PC-3 (cell line): ENCODE measurements at regions not wholly inside any gene's neighbourhood (a gene's known extent, or its start where the extent isn't known, plus 50 kb on each side); places are given as distances from the start of the nearest gene placed in this dataset.

Experiments
- ATAC-seq: fragments of 200-7000 bp; cut with Tn5 transposase; 2 replicates; pipeline ENCODE4 v1.9.1; 2020; ENCODE audit warnings: mild to moderate bottlenecking, moderate library complexity
- BruUV-seq: library from RNA; stranded (reverse); fragments of 400-500 nt; replicated peaks from 2 replicates; lab custom pipeline; 2021; lab: Mats Ljungman, UMichigan
- CTCF ChIA-PET: fragments of 300-600 bp; sonication (Branson Sonifier 250); formaldehyde crosslinking; loops from one replicate; lab custom pipeline; 2022; ENCODE audit warnings: antibody characterized with exemption; lab: Charles Lee
- POLR2A ChIA-PET: fragments of 300-600 bp; sonication (Branson Sonifier 250); formaldehyde crosslinking; loops from one replicate; lab custom pipeline; 2022; ENCODE audit warnings: antibody characterized with exemption; ENCODE audit not compliant: unreplicated experiment; lab: Charles Lee
- DNase-seq: peaks from one replicate; pipeline ENCODE4 v3.0.0-alpha.2; 2015
- H2AFZ ChIP-seq: fragments of 300-600 bp; sonication (generic); 2 replicates; pipeline ENCODE4 v1.6.0; 2016; ENCODE audit warnings: antibody characterized with exemption, low read length
- H3F3A ChIP-seq: fragments of 300-600 bp; sonication (generic); one replicate; pipeline ENCODE4 v1.6.0; 2017; ENCODE audit warnings: antibody characterized with exemption, low read length, control low read depth, mild to moderate bottlenecking; ENCODE audit not compliant: unreplicated experiment
- H3K27ac ChIP-seq: fragments of 300-600 bp; sonication (generic); 2 replicates; pipeline ENCODE4 v1.5.1; 2016; ENCODE audit warnings: mild to moderate bottlenecking, low read length
- H3K27me3 ChIP-seq: fragments of 300-600 bp; sonication (generic); 2 replicates; pipeline ENCODE4 v1.6.1; 2016; ENCODE audit warnings: low read length, mixed read lengths
- H3K36me3 ChIP-seq: fragments of 300-600 bp; sonication (generic); 2 replicates; pipeline ENCODE4 v1.6.1; 2016; ENCODE audit warnings: low read depth, mixed run types, low read length, mixed read lengths
- H3K4me1 ChIP-seq: fragments of 300-600 bp; sonication (generic); 2 replicates; pipeline ENCODE4 v1.5.1; 2016; ENCODE audit warnings: low read length; ENCODE audit not compliant: insufficient read depth
- H3K4me2 ChIP-seq: fragments of 300-600 bp; sonication (generic); 2 replicates; pipeline ENCODE4 v1.6.0; 2016; ENCODE audit warnings: low read length
- H3K4me3 ChIP-seq: fragments of 300-600 bp; sonication (generic); 2 replicates; pipeline ENCODE4 v1.5.1; 2016; ENCODE audit warnings: mild to moderate bottlenecking, low read length, mixed read lengths
- H3K79me2 ChIP-seq: fragments of 300-600 bp; sonication (generic); 2 replicates; pipeline ENCODE4 v1.6.1; 2017; ENCODE audit warnings: low read length, mixed read lengths
- H3K9ac ChIP-seq: fragments of 300-600 bp; sonication (generic); 2 replicates; pipeline ENCODE4 v1.6.0; 2016; ENCODE audit warnings: mild to moderate bottlenecking, low read length
- H3K9me2 ChIP-seq: fragments of 300-600 bp; sonication (generic); replicated peaks from 2 replicates; pipeline ENCODE4 v1.6.1; 2016; ENCODE audit warnings: mixed run types, low read length, mixed read lengths
- H3K9me3 ChIP-seq: fragments of 300-600 bp; sonication (generic); 2 replicates; pipeline ENCODE4 v1.6.1; 2016; ENCODE audit warnings: low read length, mixed read lengths
- H4K20me1 ChIP-seq: fragments of 300-600 bp; sonication (generic); 2 replicates; pipeline ENCODE4 v1.6.1; 2016; ENCODE audit warnings: low read length, mixed read lengths
- CTCF ChIP-seq: fragments of 300-600 bp; sonication (generic); conservative IDR thresholded peaks from 2 replicates; pipeline ENCODE4 v1.5.1; 2017; ENCODE audit warnings: antibody characterized with exemption, low read depth, mild to moderate bottlenecking, low read length
- EZH2 ChIP-seq: fragments of 300-600 bp; sonication (generic); IDR thresholded peaks from one replicate; pipeline ENCODE4 v1.6.1; 2017; ENCODE audit warnings: antibody characterized with exemption, mild to moderate bottlenecking, low read length; ENCODE audit not compliant: unreplicated experiment
- EZH2phosphoT487 ChIP-seq: fragments of 300-600 bp; sonication (generic); IDR thresholded peaks from 2 replicates; pipeline ENCODE4 v1.6.1; 2018; ENCODE audit warnings: mild to moderate bottlenecking, antibody characterized with exemption, low read length, borderline replicate concordance
- intact Hi-C: fragments of 100-400 bp; cut with micrococcal nuclease; formaldehyde crosslinking; loops from 2 replicates; pipeline ENCODE4 v1.9.0; 2023

DNA sequence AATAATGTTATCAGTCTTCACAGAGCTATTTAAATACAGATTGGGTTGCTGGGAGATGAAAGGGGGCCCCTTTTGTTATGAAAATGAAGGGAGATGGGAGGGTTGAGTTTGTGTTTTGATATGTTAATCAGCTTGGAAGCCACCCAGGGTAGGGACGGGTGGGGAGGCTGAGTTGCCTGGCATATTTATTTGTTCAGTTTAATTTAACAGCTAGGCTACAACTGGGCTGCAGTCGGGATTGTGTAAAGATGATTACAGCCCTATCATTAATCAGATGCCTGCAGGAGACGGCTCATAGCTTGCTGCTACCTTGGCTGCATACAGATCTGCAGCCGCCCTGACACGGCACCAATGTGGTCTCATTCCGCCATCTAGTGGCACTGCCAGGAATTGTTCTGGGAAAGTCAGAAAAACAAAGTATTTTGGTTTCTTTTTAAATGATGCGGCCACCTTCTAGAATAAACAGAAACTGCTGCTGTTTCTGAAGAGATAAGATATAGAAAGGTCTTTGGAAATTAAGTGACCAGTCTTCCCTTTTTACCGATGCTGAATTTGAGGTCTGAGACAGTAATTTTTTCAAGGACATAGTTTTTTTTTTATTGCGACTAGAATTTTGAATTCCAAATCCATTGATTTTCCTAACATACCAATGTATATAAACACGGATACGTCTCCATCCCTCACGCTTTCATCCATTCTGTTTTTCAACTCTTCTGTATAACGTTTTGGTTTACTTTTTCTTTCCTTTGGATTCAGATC lies 458.0 kb upstream of the ASIC2 start:
- H3F3A ChIP-seq, result no peaks in the 10 kb centered on the region
- intact Hi-C loops, result loop anchor here (10.0 kb wide), 1 partner anchor 1286 kb away; no protein-coding TSS in a partner anchor
- peak overlapping the region; percentile 61 for H3K4me3 ChIP-seq
- peak overlapping the region; percentile 86 for H3K4me2 ChIP-seq
- H4K20me1 ChIP-seq, result no peaks in the 10 kb centered on the region
- no TSS peak for BruUV-seq
- peak overlapping the region; percentile 77 for H2AFZ ChIP-seq
- no peaks in the 10 kb centered on the region for H3K9me3 ChIP-seq
- H3K79me2 ChIP-seq, result no peaks in the 10 kb centered on the region
- CTCF ChIA-PET, result interaction anchor here (1.1 kb wide), 1 partner anchor 842 kb away, joined by 3 read pairs; no protein-coding TSS in a partner anchor
- peak; percentile 66 for DNase-seq
- no peaks in the 10 kb centered on the region for H3K9me2 ChIP-seq
- TF ChIP-seq EZH2, result no peak
- peak; percentile 76 for TF ChIP-seq CTCF
- no peak for TF ChIP-seq EZH2phosphoT487
- peaks cover 4% of the 10 kb centered on the region; the same call in 1 of the 2 replicates for H3K4me1 ChIP-seq
- no peak overlapping the region for H3K9ac ChIP-seq
- H3K27me3 ChIP-seq, result no peaks in the 10 kb centered on the region
- no peak overlapping the region for H3K27ac ChIP-seq
- H3K36me3 ChIP-seq, result no peaks in the 10 kb centered on the region
- POLR2A ChIA-PET, result no interaction called here
- peak; percentile 77 for ATAC-seq

GRCh38 chr17:33751702-33752065 lies 458.6 kb upstream of the ASIC2 start:
- TF ChIP-seq EZH2phosphoT487 (no peak), CTCF (no peak), EZH2 (no peak)
- POLR2A ChIA-PET, result no interaction called here
- Histone ChIP-seq H3K9ac (no peak overlapping the region), H3K4me2 (peak overlapping the region; percentile 86), H4K20me1 (no peaks in the 10 kb centered on the region), H2AFZ (peak overlapping the region; percentile 77), H3K9me2 (no peaks in the 10 kb centered on the region), H3K79me2 (no peaks in the 10 kb centered on the region), H3K9me3 (no peaks in the 10 kb centered on the region), H3K4me1 (peaks cover 4% of the 10 kb centered on the region; the same call in 1 of the 2 replicates), H3K36me3 (no peaks in the 10 kb centered on the region), H3K27me3 (no peaks in the 10 kb centered on the region), H3K27ac (no peak overlapping the region), H3F3A (no peaks in the 10 kb centered on the region), H3K4me3 (peak overlapping the region; percentile 61)
- no TSS peak for BruUV-seq
- CTCF ChIA-PET, result interaction anchor here (1.1 kb wide), 1 partner anchor 842 kb away, joined by 3 read pairs; no protein-coding TSS in a partner anchor
- intact Hi-C loops, result loop anchor here (10.0 kb wide), 1 partner anchor 1287 kb away; no protein-coding TSS in a partner anchor
- DNase-seq (no peak), ATAC-seq (no peak)

- POLR2A ChIA-PET, result no interaction called here
- no peak for TF ChIP-seq CTCF
- no peak for TF ChIP-seq EZH2phosphoT487
- no peak for TF ChIP-seq EZH2
- ATAC-seq (no peak), DNase-seq (no peak)
- H3K9ac ChIP-seq, result no peak overlapping the region
- no peaks in the 10 kb centered on the region for H3K79me2 ChIP-seq
- H3K36me3 ChIP-seq, result no peaks in the 10 kb centered on the region
- intact Hi-C loops, result loop anchor here (10.0 kb wide), 1 partner anchor 1289 kb away; no protein-coding TSS in a partner anchor
- H3K4me3 ChIP-seq, result no peak overlapping the region
- H3K27me3 ChIP-seq, result no peaks in the 10 kb centered on the region
- H3K9me3 ChIP-seq, result no peaks in the 10 kb centered on the region
- no peak overlapping the region for H2AFZ ChIP-seq
- no TSS peak for BruUV-seq
- CTCF ChIA-PET, result no interaction called here
- H3K9me2 ChIP-seq, result no peaks in the 10 kb centered on the region
- H3K4me1 ChIP-seq, result peaks cover 4% of the 10 kb centered on the region; the same call in 1 of the 2 replicates
- H4K20me1 ChIP-seq, result no peaks in the 10 kb centered on the region
- H3K4me2 ChIP-seq, result no peak overlapping the region
- no peaks in the 10 kb centered on the region for H3F3A ChIP-seq
- H3K27ac ChIP-seq, result no peak overlapping the region
These were observed 460.4 kb upstream of the ASIC2 start for GRCh38 chr17:33753452-33753851.
